Hippocampal formation (tissue), 2 donors: ENCODE measurements at regions not wholly inside any gene's neighbourhood (a gene's known extent, or its start where the extent isn't known, plus 50 kb on each side); places are given as distances from the start of the nearest gene placed in this dataset.

Source experiments
- DNase-seq, 2 donors: peaks; one replicate each; lab custom pipeline; 2025; lab: John Stamatoyannopoulos, UW

- DNase-seq: no peak
Observed at GRCh38 chr5:30051976-30052375, 1141.5 kb upstream of the CDH6 start.

GRCh38 chr5:30050056-30050815, 1143.2 kb upstream of the CDH6 start:
- DNase-seq: no peak

DNA sequence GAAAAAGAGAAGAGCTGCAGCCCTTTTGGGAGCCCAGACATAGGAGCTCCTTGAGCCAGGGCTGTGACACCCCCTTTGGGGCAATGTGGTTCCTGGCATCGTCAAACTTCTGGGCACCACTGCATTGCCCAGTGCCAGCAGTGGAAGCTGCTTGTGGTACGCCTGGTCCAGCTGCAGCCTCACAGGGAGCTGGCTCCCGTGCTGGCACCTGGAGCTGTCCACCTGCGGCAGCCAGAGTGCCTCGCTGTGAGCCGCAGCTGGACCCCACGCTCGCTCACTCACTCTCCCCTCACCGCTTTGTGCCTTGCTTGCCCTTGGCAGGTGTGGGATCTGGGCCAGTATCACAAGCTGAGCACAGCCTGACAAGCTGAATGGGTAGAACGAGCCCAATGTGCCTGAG, 1150.8 kb upstream of the CDH6 start:
- no peak for DNase-seq

GRCh38 chr5:30041831-30042385, 1151.6 kb upstream of the CDH6 start:
- DNase-seq: no peak

- no peak for DNase-seq
Observed at GRCh38 chr5:30041291-30041690, 1152.2 kb upstream of the CDH6 start.

- DNase-seq: peak; percentile 38 to 51
Observed at GRCh38 chr5:30040488-30041118, 1152.9 kb upstream of the CDH6 start.

- no peak for DNase-seq
Observed at GRCh38 chr5:30039379-30039778, 1154.1 kb upstream of the CDH6 start.

DNA sequence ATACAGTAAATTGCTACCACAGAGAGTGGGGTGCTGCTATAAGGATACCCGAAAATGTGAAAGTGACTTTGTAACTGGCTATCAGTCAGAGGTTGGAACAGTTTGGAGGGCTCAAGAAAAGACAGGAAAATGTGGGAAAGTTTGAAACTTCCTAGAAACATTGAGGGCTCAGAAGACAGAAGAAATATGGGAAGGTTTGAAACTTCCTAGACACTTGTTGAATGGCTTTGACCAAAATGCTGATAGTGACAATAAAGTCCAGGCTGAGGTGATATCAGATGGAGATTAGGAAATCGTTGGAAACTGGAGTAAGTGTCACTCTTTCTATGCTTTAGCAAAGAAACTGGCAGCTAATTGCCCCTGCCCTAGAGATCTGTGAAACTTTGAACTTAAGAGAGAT, 1158.6 kb upstream of the CDH6 start:
- no peak for DNase-seq

GRCh38 chr5:30030101-30030500, 1163.4 kb upstream of the CDH6 start:
- no peak for DNase-seq

DNA sequence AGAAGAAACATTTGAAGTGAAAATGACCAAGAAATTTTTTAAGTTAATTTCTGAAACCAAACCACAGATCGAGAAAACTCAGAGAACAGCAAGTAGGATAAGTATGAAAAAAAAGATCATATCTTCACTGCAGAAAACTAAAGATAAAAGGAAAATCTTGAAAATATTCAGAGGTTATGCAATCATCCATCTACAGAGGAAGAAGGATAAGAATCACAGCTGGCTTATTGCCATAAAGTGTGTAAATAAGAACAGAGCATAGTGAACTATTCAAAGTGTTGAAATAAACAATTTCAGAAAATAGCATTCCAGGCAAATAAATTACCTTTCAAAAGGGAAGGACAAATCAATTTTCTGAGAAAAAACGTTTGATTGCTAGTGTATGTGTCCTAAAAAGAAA, 1191.7 kb upstream of the CDH6 start:
- DNase-seq: no peak

- DNase-seq: no peak
Observed at GRCh38 chr5:30000231-30000630, 1193.3 kb upstream of the CDH6 start.

- no peak for DNase-seq
Observed at GRCh38 chr5:29995154-29995553, 1198.3 kb upstream of the CDH6 start.

DNA sequence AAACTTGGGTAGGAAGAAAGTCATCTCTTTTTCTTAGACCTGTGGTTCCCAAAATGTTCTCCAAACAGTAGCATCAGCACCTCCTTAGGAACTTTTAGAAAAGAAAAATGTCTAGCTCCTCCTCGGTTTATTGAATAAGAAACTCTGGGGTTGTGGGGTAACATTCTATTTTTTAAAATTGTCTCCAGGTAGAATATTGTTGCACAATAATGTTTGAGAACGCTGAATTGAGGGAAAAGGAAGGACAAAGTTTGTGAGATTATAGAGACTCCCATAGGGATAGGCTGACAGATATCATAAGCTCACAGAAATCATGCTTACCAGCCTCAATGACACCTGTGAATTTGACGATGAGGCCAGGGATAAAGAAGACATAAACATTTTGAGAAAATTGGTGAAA, 1199.0 kb upstream of the CDH6 start:
- no peak for DNase-seq

DNA sequence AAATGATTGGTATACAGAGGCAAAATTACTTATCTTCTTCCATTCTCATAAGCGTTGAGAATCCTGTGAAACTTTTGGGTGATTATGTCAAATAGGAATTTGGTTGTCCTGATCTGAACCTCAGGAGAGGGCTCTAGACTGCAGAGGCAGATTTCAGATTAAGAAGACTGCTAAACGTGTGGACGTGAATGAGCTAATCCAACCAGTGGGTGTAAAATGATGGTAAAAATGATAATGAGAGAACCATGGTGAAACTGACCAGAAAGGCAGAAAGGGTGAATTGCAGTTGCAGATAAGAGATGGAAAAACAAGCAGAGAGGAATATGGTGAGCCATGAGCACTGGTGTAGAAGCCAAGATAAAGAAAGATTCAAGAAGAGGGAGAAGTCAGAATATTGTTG, 1200.2 kb upstream of the CDH6 start:
- no peak for DNase-seq

DNA sequence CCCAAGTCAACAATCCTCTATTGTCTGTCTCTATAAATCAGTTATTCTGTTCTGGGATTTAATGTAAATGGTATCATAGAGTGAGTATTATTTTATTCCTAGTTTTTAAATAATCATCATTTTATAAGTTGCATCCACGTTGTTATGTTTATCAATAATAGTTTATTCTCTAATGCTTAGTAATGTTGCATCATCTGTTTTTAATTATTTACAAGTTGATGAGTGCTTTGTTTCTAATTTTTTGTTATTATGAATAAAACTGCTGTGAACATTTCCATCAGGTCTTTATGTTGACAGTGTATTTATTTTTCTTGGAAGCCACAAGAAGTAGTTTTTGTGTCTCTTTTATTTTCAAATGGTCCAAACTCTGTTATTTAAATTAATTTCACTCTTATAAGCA, 1201.2 kb upstream of the CDH6 start:
- no peak for DNase-seq

- no peak for DNase-seq
Observed at GRCh38 chr5:29990681-29991080, 1202.8 kb upstream of the CDH6 start.

- no peak for DNase-seq
Observed at GRCh38 chr5:29984156-29984540, 1209.3 kb upstream of the CDH6 start.

DNA sequence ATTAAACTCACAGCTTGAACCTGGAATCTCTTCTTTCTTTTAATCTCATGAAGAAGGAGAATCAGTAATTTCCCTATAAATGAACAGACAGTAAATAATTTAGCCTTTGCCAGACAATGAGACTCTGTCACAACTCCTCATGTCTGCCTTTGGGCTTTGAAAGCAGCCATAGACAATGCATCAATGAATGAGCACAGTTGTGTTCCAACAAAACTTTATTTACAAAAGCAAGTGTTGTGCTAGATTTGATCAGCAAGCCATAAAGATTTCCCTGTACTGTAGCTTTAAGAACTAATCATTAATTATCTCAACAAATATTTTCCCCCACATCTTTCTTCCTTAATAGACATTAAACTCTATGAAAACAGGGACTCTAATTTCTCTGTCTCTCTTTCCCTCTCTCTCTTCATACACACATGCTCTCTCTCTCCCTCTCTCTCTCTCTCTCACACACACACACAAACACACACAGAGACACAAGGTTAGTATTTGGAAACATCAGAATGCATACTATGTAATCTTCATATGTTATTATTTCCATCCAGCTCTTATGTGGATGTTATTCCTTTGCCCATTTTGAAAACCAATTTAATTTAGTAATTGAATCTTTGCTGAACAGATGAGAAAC, 1209.8 kb upstream of the CDH6 start:
- no peak for DNase-seq

DNA sequence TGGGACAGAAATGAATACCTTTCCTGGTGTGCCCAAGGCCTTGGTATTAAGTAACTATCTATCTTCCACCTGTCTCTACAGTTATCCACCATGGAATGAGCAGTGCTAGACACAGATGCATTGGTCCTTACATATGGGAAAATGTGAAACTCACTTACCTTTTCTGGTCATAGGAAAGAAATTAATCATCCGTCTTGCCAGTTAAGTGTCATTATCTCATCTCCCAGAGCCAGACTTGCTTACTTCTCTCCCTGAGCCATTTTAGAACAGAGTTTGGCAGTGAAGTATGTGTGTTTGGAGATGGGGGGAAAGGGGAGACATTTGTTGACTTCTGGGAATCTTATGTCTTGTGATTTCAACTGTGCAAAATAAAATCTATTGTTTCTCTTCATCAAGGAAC, 1211.0 kb upstream of the CDH6 start:
- DNase-seq: no peak

- DNase-seq: no peak
Observed at GRCh38 chr5:29972597-29972996, 1220.9 kb upstream of the CDH6 start.

DNA sequence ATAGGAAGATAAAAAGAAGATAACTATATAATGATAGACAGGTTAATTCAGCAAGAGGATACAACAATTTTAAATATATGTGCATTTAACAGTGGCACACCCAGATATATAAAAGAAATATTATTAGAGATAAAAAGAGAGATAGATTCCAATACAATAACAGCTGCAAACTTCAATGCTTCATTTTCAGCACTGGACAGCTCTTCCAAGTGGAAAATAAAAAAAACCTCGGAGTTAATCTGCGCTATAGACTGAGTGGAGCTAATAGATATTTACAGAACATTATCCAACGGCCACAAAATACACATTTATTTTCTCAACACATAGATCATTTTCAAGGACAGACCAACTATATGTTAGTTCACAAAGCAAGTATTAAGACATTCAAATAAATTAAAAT, 1229.5 kb upstream of the CDH6 start:
- no peak for DNase-seq

DNA sequence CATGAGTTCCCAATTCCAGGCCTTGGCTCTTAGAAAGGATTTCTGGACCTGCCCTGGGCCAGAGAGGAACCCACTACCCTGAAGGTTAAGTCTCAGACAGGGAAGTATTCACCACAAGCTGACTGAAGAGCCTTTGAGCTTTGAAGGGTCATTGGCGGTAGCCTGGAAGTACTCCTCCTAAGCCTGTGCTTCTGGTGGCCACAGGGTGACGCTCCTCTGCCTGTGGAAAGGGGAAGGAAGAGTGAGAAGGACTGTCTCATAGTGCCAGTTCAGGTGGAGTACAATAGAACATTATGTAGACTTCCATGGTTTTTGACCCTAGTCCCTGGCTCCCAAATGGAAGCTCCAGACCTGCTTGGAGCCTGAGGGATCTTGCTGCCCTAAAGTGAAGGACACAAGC, 1233.2 kb upstream of the CDH6 start:
- no peak for DNase-seq
